DOHH2 (cell line): ENCODE measurements at regions not wholly inside any gene's neighbourhood (a gene's known extent, or its start where the extent isn't known, plus 50 kb on each side); places are given as distances from the start of the nearest gene placed in this dataset.

ENCODE experiments used
- H3F3A ChIP-seq: fragments of 200-600 bp; sonication (generic), shearing (Covaris generic); 2 replicates; pipeline ENCODE4 v1.6.0; 2016; ENCODE audit warnings: antibody characterized with exemption, mild to moderate bottlenecking; ENCODE audit not compliant: control insufficient read depth, insufficient read depth
- H3K27ac ChIP-seq: fragments of 200-600 bp; sonication (generic); 2 replicates; pipeline ENCODE4 v1.5.1; 2014; ENCODE audit warnings: low read depth, mild to moderate bottlenecking, low read length, moderate library complexity
- H3K27me3 ChIP-seq: fragments of 200-600 bp; sonication (generic); 2 replicates; pipeline ENCODE4 v1.6.1; 2014; ENCODE audit warnings: mild to moderate bottlenecking, low read length, mixed read lengths; ENCODE audit not compliant: control insufficient read depth
- H3K36me3 ChIP-seq: fragments of 200-600 bp; sonication (generic); 2 replicates; pipeline ENCODE4 v1.6.1; 2014; ENCODE audit warnings: mild to moderate bottlenecking, low read length, moderate library complexity, mixed read lengths; ENCODE audit not compliant: control insufficient read depth
- H3K4me1 ChIP-seq: fragments of 200-600 bp; sonication (generic); 2 replicates; pipeline ENCODE4 v1.6.1; 2014; ENCODE audit warnings: mild to moderate bottlenecking, low read length, mixed read lengths; ENCODE audit not compliant: control insufficient read depth
- H3K4me2 ChIP-seq: fragments of 200-600 bp; sonication (generic); 2 replicates; pipeline ENCODE4 v1.6.0; 2014; ENCODE audit warnings: mild to moderate bottlenecking, low read length, moderate library complexity
- H3K4me3 ChIP-seq: fragments of 200-600 bp; sonication (generic); 2 replicates; pipeline ENCODE4 v1.5.1; 2014; ENCODE audit warnings: mild to moderate bottlenecking, low read length, mixed read lengths
- H3K79me2 ChIP-seq: fragments of 200-600 bp; sonication (generic); 2 replicates; pipeline ENCODE4 v1.6.1; 2014; ENCODE audit warnings: mild to moderate bottlenecking, low read length, mixed read lengths; ENCODE audit not compliant: control insufficient read depth
- H3K9me2 ChIP-seq: fragments of 200-600 bp; sonication (generic); replicated peaks from 2 replicates; pipeline ENCODE4 v1.6.1; 2014; ENCODE audit warnings: mild to moderate bottlenecking, low read length, mixed read lengths; ENCODE audit not compliant: control insufficient read depth
- H3K9me3 ChIP-seq: fragments of 200-600 bp; sonication (generic); 2 replicates; pipeline ENCODE4 v1.6.1; 2014; ENCODE audit warnings: antibody characterized with exemption, low read length, mixed read lengths; ENCODE audit not compliant: control insufficient read depth, insufficient read depth
- H4K20me1 ChIP-seq: fragments of 200-600 bp; sonication (generic); 2 replicates; pipeline ENCODE4 v1.6.0; 2014; ENCODE audit warnings: low read depth, mild to moderate bottlenecking, antibody characterized with exemption, low read length, moderate library complexity; ENCODE audit not compliant: control insufficient read depth, insufficient read depth
- EZH2phosphoT487 ChIP-seq: fragments of 200-600 bp; sonication (generic); IDR thresholded peaks from 2 replicates; pipeline ENCODE4 v1.6.1; 2017; ENCODE audit warnings: borderline replicate concordance, mild to moderate bottlenecking, antibody characterized with exemption, low read length, moderate library complexity, mixed read lengths
- TF ChIP-seq, protein P1 (sequence below): fragments of 200-600 bp; sonication (generic); IDR thresholded peaks from one replicate; pipeline ENCODE4 v1.5.1; 2014; ENCODE audit warnings: antibody characterized with exemption, mild to moderate bottlenecking, low read depth, low read length; ENCODE audit not compliant: poor library complexity, severe bottlenecking

- no peak overlapping the region for H3K27ac ChIP-seq
- H3K36me3 ChIP-seq: no peaks in the 10 kb centered on the region
- no peaks in the 10 kb centered on the region for H4K20me1 ChIP-seq
- no peak overlapping the region for H3K4me3 ChIP-seq
- TF ChIP-seq, protein P1, sequence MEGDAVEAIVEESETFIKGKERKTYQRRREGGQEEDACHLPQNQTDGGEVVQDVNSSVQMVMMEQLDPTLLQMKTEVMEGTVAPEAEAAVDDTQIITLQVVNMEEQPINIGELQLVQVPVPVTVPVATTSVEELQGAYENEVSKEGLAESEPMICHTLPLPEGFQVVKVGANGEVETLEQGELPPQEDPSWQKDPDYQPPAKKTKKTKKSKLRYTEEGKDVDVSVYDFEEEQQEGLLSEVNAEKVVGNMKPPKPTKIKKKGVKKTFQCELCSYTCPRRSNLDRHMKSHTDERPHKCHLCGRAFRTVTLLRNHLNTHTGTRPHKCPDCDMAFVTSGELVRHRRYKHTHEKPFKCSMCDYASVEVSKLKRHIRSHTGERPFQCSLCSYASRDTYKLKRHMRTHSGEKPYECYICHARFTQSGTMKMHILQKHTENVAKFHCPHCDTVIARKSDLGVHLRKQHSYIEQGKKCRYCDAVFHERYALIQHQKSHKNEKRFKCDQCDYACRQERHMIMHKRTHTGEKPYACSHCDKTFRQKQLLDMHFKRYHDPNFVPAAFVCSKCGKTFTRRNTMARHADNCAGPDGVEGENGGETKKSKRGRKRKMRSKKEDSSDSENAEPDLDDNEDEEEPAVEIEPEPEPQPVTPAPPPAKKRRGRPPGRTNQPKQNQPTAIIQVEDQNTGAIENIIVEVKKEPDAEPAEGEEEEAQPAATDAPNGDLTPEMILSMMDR: no peak
- no peak for TF ChIP-seq EZH2phosphoT487
- H3F3A ChIP-seq: no peaks in the 10 kb centered on the region
- no peak overlapping the region for H3K4me2 ChIP-seq
- no peaks in the 10 kb centered on the region for H3K27me3 ChIP-seq
- no peaks in the 10 kb centered on the region for H3K4me1 ChIP-seq
- H3K79me2 ChIP-seq: no peaks in the 10 kb centered on the region
- no peaks in the 10 kb centered on the region for H3K9me2 ChIP-seq
- peaks cover 39% of the 10 kb centered on the region for H3K9me3 ChIP-seq
Measured at GRCh38 chr2:145315053-145315452, 795.1 kb upstream of the ZEB2 start.

DNA sequence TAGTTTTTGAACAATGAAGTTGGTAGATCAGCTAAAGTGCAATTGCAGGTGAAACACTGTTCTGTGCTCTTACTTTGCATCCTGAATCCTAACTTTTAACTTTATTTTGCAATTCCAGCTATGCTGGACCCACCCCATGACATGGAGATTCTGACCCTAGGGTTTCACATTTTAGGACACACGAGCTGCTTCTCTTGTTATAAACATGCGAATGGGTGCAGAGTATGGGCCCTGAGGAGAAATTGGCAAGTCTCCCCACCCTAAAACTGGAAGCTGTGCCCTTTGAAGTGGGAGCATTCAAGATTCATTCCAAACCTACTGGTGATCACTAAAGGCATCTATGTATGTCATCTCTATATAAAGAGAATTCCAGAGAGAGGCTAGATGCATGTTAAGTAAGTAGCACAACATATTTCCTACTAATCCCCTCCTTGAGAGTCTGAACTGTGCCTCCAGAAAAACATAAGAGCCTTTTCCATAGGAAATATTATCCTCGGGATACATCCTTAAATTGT, 794.3 kb upstream of the ZEB2 start:
- Histone ChIP-seq H3K27ac (no peak overlapping the region), H3F3A (no peaks in the 10 kb centered on the region), H3K36me3 (no peaks in the 10 kb centered on the region), H3K4me1 (no peaks in the 10 kb centered on the region), H3K4me3 (no peak overlapping the region), H3K27me3 (no peaks in the 10 kb centered on the region), H4K20me1 (no peaks in the 10 kb centered on the region), H3K9me2 (no peaks in the 10 kb centered on the region), H3K4me2 (no peak overlapping the region), H3K79me2 (no peaks in the 10 kb centered on the region), H3K9me3 (peaks cover 39% of the 10 kb centered on the region)
- TF ChIP-seq EZH2phosphoT487: no peak
- TF ChIP-seq, protein P1: no peak

DNA sequence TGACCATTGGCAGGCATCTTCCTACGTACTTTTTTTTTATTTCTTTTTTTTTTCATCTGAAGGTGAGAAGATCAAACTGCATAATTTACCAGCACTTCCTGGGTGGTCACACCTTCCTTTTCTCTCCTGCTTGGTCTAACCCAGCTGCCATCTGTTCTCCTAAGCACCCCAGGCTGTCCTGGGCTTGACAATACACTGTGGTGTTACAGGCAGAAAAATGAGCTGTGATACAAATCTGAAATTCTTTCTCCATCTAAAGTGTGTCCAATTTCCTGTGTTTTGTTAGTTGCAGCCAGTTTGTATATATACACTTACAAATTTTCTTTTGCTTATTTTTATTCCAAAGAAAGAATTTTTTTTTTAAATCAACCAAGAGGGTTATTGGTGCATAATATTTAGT, 786.0 kb upstream of the ZEB2 start:
- Histone ChIP-seq H3K4me3 (no peak overlapping the region), H3K27me3 (no peaks in the 10 kb centered on the region), H3F3A (no peaks in the 10 kb centered on the region), H4K20me1 (no peaks in the 10 kb centered on the region), H3K36me3 (no peaks in the 10 kb centered on the region), H3K4me2 (no peak overlapping the region), H3K9me2 (no peaks in the 10 kb centered on the region), H3K9me3 (peaks cover 3% of the 10 kb centered on the region), H3K27ac (no peak overlapping the region), H3K4me1 (no peaks in the 10 kb centered on the region), H3K79me2 (no peaks in the 10 kb centered on the region)
- TF ChIP-seq, protein P1: no peak
- TF ChIP-seq EZH2phosphoT487: no peak

DNA sequence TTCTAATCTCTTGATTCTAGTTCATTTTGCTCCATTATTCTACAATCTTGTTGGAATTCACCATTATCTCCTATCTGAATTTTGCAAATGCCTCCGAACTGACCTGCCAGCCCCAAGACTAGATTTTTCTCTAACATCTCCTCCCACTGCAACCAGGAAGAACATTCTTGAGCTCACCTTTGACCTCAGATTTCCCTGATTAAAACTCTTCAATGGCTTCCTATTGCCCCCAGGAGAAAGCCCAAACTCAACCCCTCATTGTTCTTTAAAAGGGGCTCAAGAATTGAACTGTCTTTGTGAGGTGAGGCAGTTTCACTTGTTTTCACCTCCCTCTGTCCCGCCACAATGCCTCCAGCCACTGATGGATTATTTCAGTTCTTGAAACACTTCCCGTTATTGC, 784.6 kb upstream of the ZEB2 start:
- no peaks in the 10 kb centered on the region for H3K27me3 ChIP-seq
- H3K27ac ChIP-seq: no peak overlapping the region
- TF ChIP-seq, protein P1: no peak
- TF ChIP-seq EZH2phosphoT487: no peak
- H3K9me3 ChIP-seq: no peaks in the 10 kb centered on the region; the same call in 1 of the 2 replicates
- no peaks in the 10 kb centered on the region for H3K4me1 ChIP-seq
- H3K4me3 ChIP-seq: no peak overlapping the region
- H3K36me3 ChIP-seq: no peaks in the 10 kb centered on the region
- no peaks in the 10 kb centered on the region for H3F3A ChIP-seq
- no peaks in the 10 kb centered on the region for H3K79me2 ChIP-seq
- no peak overlapping the region for H3K4me2 ChIP-seq
- no peaks in the 10 kb centered on the region for H4K20me1 ChIP-seq
- H3K9me2 ChIP-seq: no peaks in the 10 kb centered on the region
